22Rv1 (cell line): ENCODE measurements at regions not wholly inside any gene's neighbourhood (a gene's known extent, or its start where the extent isn't known, plus 50 kb on each side); places are given as distances from the start of the nearest gene placed in this dataset.
"Not testable (repeated sequence)": the region's sequence is repeated elsewhere in the genome, so short reads cannot be mapped to it uniquely, and the experiment has no call there.

Source experiments
- CTCF ChIP-seq: fragments of 450-650 bp; IDR thresholded peaks from 2 replicates; pipeline ENCODE4 v1.5.1; 2017; ENCODE audit warnings: mild to moderate bottlenecking
- ZFX ChIP-seq: fragments of 450-650 bp; IDR thresholded peaks from 2 replicates; pipeline ENCODE4 v1.6.1; 2017; ENCODE audit warnings: antibody characterized with exemption, borderline replicate concordance

- TF ChIP-seq CTCF, ZFX: not testable (repeated sequence)
These were observed 116.5 kb upstream of the GC start for GRCh38 chr4:71900366-71900765.
